Activated CD4-positive, alpha-beta T cell treated with anti-CD3 and anti-CD28 coated beads, Interleukin-10, Interleukin-2, amounts not matched to agents 100 ng/mL and 50 ng/mL, durations not matched to agents 16 hours and 8 hours (primary cell): ENCODE measurements at regions not wholly inside any gene's neighbourhood (a gene's known extent, or its start where the extent isn't known, plus 50 kb on each side); places are given as distances from the start of the nearest gene placed in this dataset.
"Not testable (repeated sequence)": the region's sequence is repeated elsewhere in the genome, so short reads cannot be mapped to it uniquely, and the experiment has no call there.

ENCODE experiments used
- DNase-seq: peaks from one replicate; pipeline ENCODE4 v3.0.0-alpha.2; 2020

GRCh38 chr10:10726101-10726500 is 291.6 kb upstream of the CELF2 start:
- no peak for DNase-seq

GRCh38 chr10:10727411-10727810 is 290.3 kb upstream of the CELF2 start:
- not testable (repeated sequence) for DNase-seq

GRCh38 chr10:10727812-10728211 is 289.9 kb upstream of the CELF2 start:
- DNase-seq: no peak

GRCh38 chr10:10730471-10731043 is 287.1 kb upstream of the CELF2 start:
- DNase-seq: no peak

- no peak for DNase-seq
Observed at GRCh38 chr10:10731366-10731765, 286.3 kb upstream of the CELF2 start.

- DNase-seq: no peak
Observed at GRCh38 chr10:10734356-10735064, 283.2 kb upstream of the CELF2 start.

GRCh38 chr10:10745291-10745690 is 272.4 kb upstream of the CELF2 start:
- no peak for DNase-seq

GRCh38 chr10:10755490-10755889 is 262.2 kb upstream of the CELF2 start:
- DNase-seq: no peak

GRCh38 chr10:10758306-10758705 is 259.4 kb upstream of the CELF2 start:
- DNase-seq: no peak

- not testable (repeated sequence) for DNase-seq
Observed at GRCh38 chr10:10759806-10760205, 257.9 kb upstream of the CELF2 start.

GRCh38 chr10:10765017-10765416 is 252.7 kb upstream of the CELF2 start:
- no peak for DNase-seq

GRCh38 chr10:10772411-10772810 is 245.3 kb upstream of the CELF2 start:
- DNase-seq: no peak

GRCh38 chr10:10772874-10773508 is 244.7 kb upstream of the CELF2 start:
- no peak for DNase-seq

- no peak for DNase-seq
Observed at GRCh38 chr10:10774416-10774815, 243.3 kb upstream of the CELF2 start.

GRCh38 chr10:10776363-10776762 is 241.3 kb upstream of the CELF2 start:
- no peak for DNase-seq

GRCh38 chr10:10777279-10777678 is 240.4 kb upstream of the CELF2 start:
- DNase-seq: no peak

- DNase-seq: no peak
Observed at GRCh38 chr10:10777723-10778122, 239.9 kb upstream of the CELF2 start.

GRCh38 chr10:10778959-10779358 is 238.7 kb upstream of the CELF2 start:
- DNase-seq: no peak

GRCh38 chr10:10779511-10779910 is 238.2 kb upstream of the CELF2 start:
- no peak for DNase-seq

- no peak for DNase-seq
Observed at GRCh38 chr10:10780746-10781145, 236.9 kb upstream of the CELF2 start.

GRCh38 chr10:10782603-10783002 is 235.1 kb upstream of the CELF2 start:
- no peak for DNase-seq

GRCh38 chr10:10785627-10786026 is 232.0 kb upstream of the CELF2 start:
- DNase-seq: no peak

GRCh38 chr10:10786109-10787090 is 231.3 kb upstream of the CELF2 start:
- DNase-seq: no peak
